ENCODE measurements at regions not wholly inside any gene's neighbourhood (a gene's known extent, or its start where the extent isn't known, plus 50 kb on each side); places are given as distances from the start of the nearest gene placed in this dataset.

- Histone ChIP-seq H3K9me3 (peaks cover 0 to 12% (median 0%) of the 10 kb centered on the region in 11 donors), H3K4me1 (peaks cover 3 to 58% (median 54%) of the 10 kb centered on the region in 9 donors), H3K27ac (peak overlapping the region in 9 of 10 donors; percentile 21 to 78 (median 69)), H3K4me3 (peak overlapping the region in 4 of 10 donors; percentile 8 to 28 (median 15)), H3K36me3 (no peaks in the 10 kb centered on the region), H3K27me3 (no peaks in the 10 kb centered on the region)
- intact Hi-C loops (cut with DNase I), result no loop called here
- TF ChIP-seq CTCF (IDR thresholded peaks at IDR 0.05), result no peak
- DNase-seq, result no peak
- 32 to 46% methylated on average over 2 of the region's 2 CpGs for WGBS, 2 donors
- peak; percentile 47 to 87 (median 73) for ATAC-seq
Measured at GRCh38 chr13:50419331-50419865, 404.2 kb downstream of the KCNRG start.

- H3K27me3 ChIP-seq, result no peaks in the 10 kb centered on the region
- ATAC-seq, result peak in 7 of 8 donors; percentile 30 to 61 (median 44)
- peak; percentile 20 to 73 for DNase-seq
- WGBS, 2 donors, result 17 to 27% methylated on average over 6 of the region's 6 CpGs
- H3K4me3 ChIP-seq, result peak overlapping the region in 4 of 10 donors; percentile 8 to 28 (median 15)
- peaks cover 0 to 10% (median 0%) of the 10 kb centered on the region in 11 donors for H3K9me3 ChIP-seq
- H3K36me3 ChIP-seq, result no peaks in the 10 kb centered on the region
- peaks cover 3 to 61% (median 58%) of the 10 kb centered on the region in 9 donors for H3K4me1 ChIP-seq
- H3K27ac ChIP-seq, result peak overlapping the region in 9 of 10 donors; percentile 21 to 78 (median 69)
- intact Hi-C loops (cut with DNase I), result loop anchor here in 2 of 10 donors (10.0 kb wide), 2 partner anchors 95 to 105 kb away; no protein-coding TSS in a partner anchor
- TF ChIP-seq CTCF (IDR thresholded peaks at IDR 0.05), result no peak
Measured at GRCh38 chr13:50419896-50420295, 404.7 kb downstream of the KCNRG start.

- Histone ChIP-seq H3K27me3 (no peaks in the 10 kb centered on the region), H3K4me1 (peaks cover 3 to 63% (median 58%) of the 10 kb centered on the region in 9 donors), H3K4me3 (no peak overlapping the region), H3K27ac (peak overlapping the region in 9 of 10 donors; percentile 47 to 78 (median 69)), H3K9me3 (no peaks in the 10 kb centered on the region), H3K36me3 (no peaks in the 10 kb centered on the region)
- intact Hi-C loops (cut with DNase I), result loop anchor here in 2 of 10 donors (10.0 kb wide), 2 partner anchors 94 to 104 kb away; no protein-coding TSS in a partner anchor
- DNase-seq (no peak), ATAC-seq (peak; percentile 30 to 71 (median 58))
- WGBS, 2 donors, result 50 to 51% methylated on average over 6 of the region's 6 CpGs
- no peak for TF ChIP-seq CTCF (IDR thresholded peaks at IDR 0.05)
Measured at GRCh38 chr13:50420718-50421472, 405.7 kb downstream of the KCNRG start.

GRCh38 chr13:50421473-50422130, 406.4 kb downstream of the KCNRG start:
- H3K4me3 ChIP-seq, result no peak overlapping the region
- no peak for DNase-seq
- TF ChIP-seq CTCF (IDR thresholded peaks at IDR 0.05), result no peak
- 14 to 15% methylated on average over 2 of the region's 2 CpGs for WGBS, 2 donors
- no peaks in the 10 kb centered on the region for H3K9me3 ChIP-seq
- peak in 3 of 8 donors; percentile 26 to 36 (median 28) for ATAC-seq
- H3K27ac ChIP-seq, result peak overlapping the region in 9 of 10 donors; percentile 47 to 78 (median 69)
- no peaks in the 10 kb centered on the region for H3K27me3 ChIP-seq
- no peaks in the 10 kb centered on the region for H3K36me3 ChIP-seq
- intact Hi-C loops (cut with DNase I), result loop anchor here in 2 of 10 donors (10.0 kb wide), 2 partner anchors 93 to 103 kb away; no protein-coding TSS in a partner anchor
- peaks cover 3 to 68% (median 58%) of the 10 kb centered on the region in 9 donors for H3K4me1 ChIP-seq
